Upper lobe of left lung (tissue), 4 donors: ENCODE measurements at regions not wholly inside any gene's neighbourhood (a gene's known extent, or its start where the extent isn't known, plus 50 kb on each side); places are given as distances from the start of the nearest gene placed in this dataset.

Experiments used
- CTCF ChIP-seq, 6 experiments: fragments of 450-650 bp in 4 of 6; fragments of 200-600 bp in 2 of 6; sonication (generic) in 2 of 6; IDR thresholded peaks; one replicate each; pipeline ENCODE4 v1.5.1; 2016 to 2019; ENCODE audit warnings: antibody characterized with exemption in 6 of 6
- EP300 ChIP-seq, 4 donors: sonication (generic); formaldehyde crosslinking; IDR thresholded peaks; one replicate each; pipeline ENCODE4 v1.5.1; 2017; ENCODE audit warnings: antibody characterized with exemption in 4 of 4, control low read depth in 2 of 4

DNA sequence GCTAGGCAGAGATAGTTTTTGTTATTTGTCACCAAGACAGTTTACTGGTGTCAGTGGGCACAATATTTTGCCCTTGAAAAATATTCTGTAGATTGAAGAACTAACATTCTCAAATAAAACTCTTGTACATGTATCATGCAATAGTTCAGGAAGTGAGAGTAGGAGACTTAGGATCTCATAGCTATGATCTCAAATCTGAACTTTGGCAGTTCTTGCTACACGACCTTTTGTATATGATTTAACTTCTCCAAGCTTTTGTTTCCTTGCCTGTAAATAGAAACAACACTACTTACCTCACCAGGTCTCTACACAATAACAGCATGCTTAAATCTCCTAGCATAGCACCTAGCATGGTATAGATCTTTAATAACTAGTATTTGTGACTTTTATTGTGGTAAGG lies 219.9 kb downstream of the ICOS start:
- TF ChIP-seq EP300 (IDR thresholded peaks at IDR 0.05), result no peak
- no peak for TF ChIP-seq CTCF (IDR thresholded peaks at IDR 0.05)
